DMS114 treated with DMSO at 0.1 percent for 48 hours (cell line): ENCODE measurements at regions not wholly inside any gene's neighbourhood (a gene's known extent, or its start where the extent isn't known, plus 50 kb on each side); places are given as distances from the start of the nearest gene placed in this dataset.

Experiments
- DNase-seq: peaks from one replicate; lab custom pipeline; 2025; ENCODE audit not compliant: unreplicated experiment; lab: John Stamatoyannopoulos, UW

- DNase-seq, result no peak
These were observed 1238.0 kb downstream of the EPHA7 start for GRCh38 chr6:92181347-92181746.

- no peak for DNase-seq
These were observed 1239.3 kb downstream of the EPHA7 start for GRCh38 chr6:92180090-92180489.

GRCh38 chr6:92176666-92177065 is 1242.7 kb downstream of the EPHA7 start:
- no peak for DNase-seq

GRCh38 chr6:92174398-92175073 is 1244.8 kb downstream of the EPHA7 start:
- no peak for DNase-seq

GRCh38 chr6:92169506-92169905 is 1249.9 kb downstream of the EPHA7 start:
- no peak for DNase-seq

- DNase-seq, result no peak
These were observed 1252.7 kb downstream of the EPHA7 start for GRCh38 chr6:92166666-92167065.

- DNase-seq, result no peak
These were observed 1257.4 kb downstream of the EPHA7 start for GRCh38 chr6:92161953-92162352.

- DNase-seq, result no peak
These were observed 1259.1 kb downstream of the EPHA7 start for GRCh38 chr6:92160226-92160625.

- DNase-seq, result no peak
These were observed 1260.3 kb downstream of the EPHA7 start for GRCh38 chr6:92159046-92159445.

GRCh38 chr6:92150553-92150952 is 1268.8 kb downstream of the EPHA7 start:
- no peak for DNase-seq

- no peak for DNase-seq
These were observed 1272.1 kb downstream of the EPHA7 start for GRCh38 chr6:92147246-92147645.

- DNase-seq, result no peak
These were observed 1279.8 kb downstream of the EPHA7 start for GRCh38 chr6:92139601-92140000.

- DNase-seq, result no peak
These were observed 1286.4 kb downstream of the EPHA7 start for GRCh38 chr6:92132957-92133356.

GRCh38 chr6:92132457-92132856 is 1286.9 kb downstream of the EPHA7 start:
- no peak for DNase-seq

GRCh38 chr6:92130944-92131343 is 1288.4 kb downstream of the EPHA7 start:
- no peak for DNase-seq

- DNase-seq, result no peak
These were observed 1292.4 kb downstream of the EPHA7 start for GRCh38 chr6:92126983-92127382.

GRCh38 chr6:92126088-92126487 is 1293.3 kb downstream of the EPHA7 start:
- no peak for DNase-seq

GRCh38 chr6:92125681-92126080 is 1293.7 kb downstream of the EPHA7 start:
- DNase-seq, result no peak

GRCh38 chr6:92124200-92124651 is 1295.1 kb downstream of the EPHA7 start:
- DNase-seq, result no peak

GRCh38 chr6:92122746-92123145 is 1296.6 kb downstream of the EPHA7 start:
- DNase-seq, result peak; percentile 1

- DNase-seq, result no peak
These were observed 1298.1 kb downstream of the EPHA7 start for GRCh38 chr6:92121228-92121627.

- no peak for DNase-seq
These were observed 1301.6 kb downstream of the EPHA7 start for GRCh38 chr6:92117800-92118199.

- no peak for DNase-seq
These were observed 1304.6 kb downstream of the EPHA7 start for GRCh38 chr6:92114797-92115196.
